ENCODE measurements at regions not wholly inside any gene's neighbourhood (a gene's known extent, or its start where the extent isn't known, plus 50 kb on each side); places are given as distances from the start of the nearest gene placed in this dataset.

GRCh38 chr2:65896446-65896845 is 464.0 kb upstream of the SPRED2 start:
- no peak for TF ChIP-seq CTCF (IDR thresholded peaks at IDR 0.05)
- no peak for TF ChIP-seq TCF7L2 (IDR thresholded peaks at IDR 0.05; ENCODE audit: low read depth, low read length)
- no peak for TF ChIP-seq SIN3A (IDR thresholded peaks at IDR 0.05; ENCODE audit: borderline replicate concordance, insufficient read depth, low read depth, low read length)
- TF ChIP-seq POLR2AphosphoS5 (IDR thresholded peaks at IDR 0.05; ENCODE audit: low read depth, low read length): no peak
- TF ChIP-seq REST (IDR thresholded peaks at IDR 0.05; ENCODE audit: insufficient read depth in 1 of 2, low read depth in 2 of 2, low read length in 1 of 2): no peak

Data from Panc1 (cell line).